ENCODE measurements at regions not wholly inside any gene's neighbourhood (a gene's known extent, or its start where the extent isn't known, plus 50 kb on each side); places are given as distances from the start of the nearest gene placed in this dataset.

DNA sequence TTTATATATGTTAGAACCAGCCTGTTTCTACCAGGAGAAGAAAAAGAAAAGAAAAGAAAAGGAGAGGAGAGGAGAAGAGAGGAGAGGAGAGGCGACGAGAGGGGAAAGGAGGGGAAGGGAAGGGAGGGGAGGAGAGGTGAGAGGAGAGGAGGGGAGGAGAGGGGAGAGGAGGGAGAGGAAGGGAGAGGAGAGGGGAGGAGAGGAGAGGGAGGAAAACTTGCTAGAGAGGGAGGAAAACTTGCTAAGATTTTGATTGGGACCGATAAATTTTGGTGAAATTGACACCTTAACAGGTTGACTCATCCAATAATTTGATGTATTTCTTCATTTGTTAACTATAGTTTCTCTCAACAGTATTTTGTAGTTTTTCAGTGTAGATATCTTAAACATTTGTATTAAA lies 164.0 kb upstream of the SYT1 start:
- Histone ChIP-seq H3K4me1 (no peaks in the 10 kb centered on the region), H3K36me3 (no peaks in the 10 kb centered on the region), H3K27ac (no peak overlapping the region), H3K9me3 (no peaks in the 10 kb centered on the region), H3K27me3 (no peaks in the 10 kb centered on the region), H3K4me3 (no peak overlapping the region)
- DNase-seq (no peak), ATAC-seq (no peak)
- intact Hi-C loops (cut with DNase I), result no loop called here
- TF ChIP-seq, protein P1, sequence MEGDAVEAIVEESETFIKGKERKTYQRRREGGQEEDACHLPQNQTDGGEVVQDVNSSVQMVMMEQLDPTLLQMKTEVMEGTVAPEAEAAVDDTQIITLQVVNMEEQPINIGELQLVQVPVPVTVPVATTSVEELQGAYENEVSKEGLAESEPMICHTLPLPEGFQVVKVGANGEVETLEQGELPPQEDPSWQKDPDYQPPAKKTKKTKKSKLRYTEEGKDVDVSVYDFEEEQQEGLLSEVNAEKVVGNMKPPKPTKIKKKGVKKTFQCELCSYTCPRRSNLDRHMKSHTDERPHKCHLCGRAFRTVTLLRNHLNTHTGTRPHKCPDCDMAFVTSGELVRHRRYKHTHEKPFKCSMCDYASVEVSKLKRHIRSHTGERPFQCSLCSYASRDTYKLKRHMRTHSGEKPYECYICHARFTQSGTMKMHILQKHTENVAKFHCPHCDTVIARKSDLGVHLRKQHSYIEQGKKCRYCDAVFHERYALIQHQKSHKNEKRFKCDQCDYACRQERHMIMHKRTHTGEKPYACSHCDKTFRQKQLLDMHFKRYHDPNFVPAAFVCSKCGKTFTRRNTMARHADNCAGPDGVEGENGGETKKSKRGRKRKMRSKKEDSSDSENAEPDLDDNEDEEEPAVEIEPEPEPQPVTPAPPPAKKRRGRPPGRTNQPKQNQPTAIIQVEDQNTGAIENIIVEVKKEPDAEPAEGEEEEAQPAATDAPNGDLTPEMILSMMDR (IDR thresholded peaks at IDR 0.05), result no peak

DNA sequence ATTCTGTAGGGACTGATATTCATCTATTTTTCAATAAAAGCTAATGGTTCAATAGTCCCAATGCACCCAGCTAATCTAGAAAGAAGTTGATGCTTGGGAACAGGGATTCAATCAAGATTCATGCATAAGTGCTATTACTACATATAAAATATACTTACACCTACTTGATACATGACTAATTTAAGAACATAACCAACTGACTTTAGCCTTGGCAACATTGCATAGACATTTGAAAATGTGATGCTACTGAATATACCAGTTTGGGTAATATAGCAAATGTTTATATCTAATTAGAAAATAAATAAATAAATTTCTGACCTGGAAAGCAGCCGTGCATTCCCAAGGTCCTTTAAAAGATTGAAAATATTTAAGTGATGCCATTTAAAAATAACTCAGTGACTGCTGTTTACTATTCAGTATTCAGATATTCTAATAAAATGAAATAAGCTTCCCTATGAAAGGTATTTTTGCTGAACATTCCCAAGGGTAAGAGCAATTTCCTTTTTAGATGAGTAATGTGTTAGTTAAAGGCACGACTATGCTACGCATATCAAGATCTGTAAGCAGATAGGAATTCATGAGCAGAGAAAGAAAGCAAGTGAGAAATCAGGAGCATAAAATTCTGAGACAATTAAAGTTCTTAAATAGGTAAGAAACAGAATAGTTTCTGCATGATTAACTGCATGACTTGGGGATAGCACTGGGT lies 160.6 kb upstream of the SYT1 start:
- no peak for DNase-seq

DNA sequence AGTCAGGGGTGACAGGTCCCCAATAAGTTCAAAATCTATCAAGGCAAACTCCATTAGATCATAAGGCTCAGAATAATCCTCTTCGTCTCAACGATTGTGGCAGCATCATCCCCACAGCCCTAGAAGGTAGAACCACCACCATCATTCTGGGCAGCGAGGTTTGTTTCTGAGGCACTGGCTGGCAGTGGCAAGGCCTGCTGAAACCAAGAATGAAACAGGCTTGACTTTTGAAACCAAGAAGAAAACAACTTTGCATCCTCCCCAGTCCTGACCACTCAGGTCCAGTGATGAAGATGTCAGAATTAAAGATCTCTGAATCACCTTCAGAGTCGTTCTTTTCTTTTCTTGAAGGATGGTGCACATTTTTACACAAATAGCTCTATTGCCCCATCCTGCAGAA lies 152.6 kb upstream of the SYT1 start:
- H3K36me3 ChIP-seq, result no peaks in the 10 kb centered on the region
- no peaks in the 10 kb centered on the region for H3K4me1 ChIP-seq
- H3K27ac ChIP-seq, result no peak overlapping the region
- intact Hi-C loops (cut with DNase I), result no loop called here
- DNase-seq (no peak), ATAC-seq (no peak)
- H3K4me3 ChIP-seq, result no peak overlapping the region
- no peaks in the 10 kb centered on the region for H3K27me3 ChIP-seq
- H3K9me3 ChIP-seq, result no peaks in the 10 kb centered on the region
- TF ChIP-seq, protein P1 (IDR thresholded peaks at IDR 0.05), result no peak

More for the DNA sequence above, 160.6 kb upstream of the SYT1 start:
- intact Hi-C loops (cut with DNase I), result no loop called here
- Histone ChIP-seq H3K27me3 (no peaks in the 10 kb centered on the region), H3K36me3 (no peaks in the 10 kb centered on the region), H3K4me3 (no peak overlapping the region), H3K27ac (no peak overlapping the region), H3K4me1 (no peaks in the 10 kb centered on the region), H3K9me3 (no peaks in the 10 kb centered on the region)
- TF ChIP-seq, protein P1 (IDR thresholded peaks at IDR 0.05), result no peak
- no peak for ATAC-seq

DNA sequence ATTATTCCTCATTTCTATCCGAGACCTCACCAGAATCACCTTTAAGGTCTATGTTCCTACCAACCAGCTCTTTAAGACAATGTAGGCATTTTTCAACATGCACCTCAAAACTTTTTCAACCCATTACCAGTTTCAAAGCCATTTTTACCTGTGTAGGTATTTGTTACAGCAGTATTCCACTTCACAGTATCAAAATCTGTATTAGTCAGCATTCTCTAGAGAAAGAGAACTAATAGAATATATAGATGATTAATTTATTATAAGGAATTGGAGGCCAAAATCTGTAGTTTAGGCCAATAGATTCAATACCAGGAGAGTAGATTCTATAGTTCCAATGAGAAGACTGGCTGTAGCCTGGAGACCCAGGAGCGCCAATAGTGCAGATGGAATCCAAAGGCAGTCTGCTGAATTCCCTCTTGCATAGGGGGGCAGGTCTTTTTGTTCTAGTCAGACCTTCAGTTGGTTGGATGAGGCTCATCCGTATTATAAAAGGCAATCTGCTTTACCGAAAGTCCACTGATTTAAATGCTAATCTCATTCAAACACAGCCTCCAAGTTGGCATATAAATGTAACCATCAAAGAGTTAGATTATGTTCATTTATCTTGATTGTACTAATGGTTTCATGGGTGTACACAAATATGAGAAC lies 151.6 kb upstream of the SYT1 start:
- Histone ChIP-seq H3K4me1 (no peaks in the 10 kb centered on the region), H3K36me3 (no peaks in the 10 kb centered on the region), H3K9me3 (no peaks in the 10 kb centered on the region), H3K27ac (no peak overlapping the region), H3K27me3 (no peaks in the 10 kb centered on the region), H3K4me3 (no peak overlapping the region)
- intact Hi-C loops (cut with DNase I), result no loop called here
- no peak for DNase-seq
- no peak for ATAC-seq
- TF ChIP-seq, protein P1 (IDR thresholded peaks at IDR 0.05), result no peak

DNA sequence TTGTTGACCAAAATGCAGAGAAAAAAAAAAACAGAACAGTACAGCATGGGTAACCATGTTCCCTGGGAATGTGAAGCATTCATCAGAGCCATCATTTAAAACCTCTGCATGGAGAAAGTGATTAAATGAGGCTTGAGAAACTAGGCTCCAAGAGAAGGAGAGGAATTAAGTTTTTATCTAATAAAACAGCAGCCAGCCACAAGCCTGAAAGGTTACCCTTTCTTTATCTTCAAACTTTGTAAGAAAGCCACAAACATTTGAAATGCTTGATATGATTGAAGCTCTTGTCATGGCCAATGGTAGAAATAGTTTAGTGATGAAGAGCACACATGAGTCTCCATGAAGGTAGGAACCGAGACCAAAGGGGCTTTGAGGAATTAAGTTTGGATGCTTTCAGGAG lies 144.9 kb upstream of the SYT1 start:
- Histone ChIP-seq H3K27ac (no peak overlapping the region), H3K4me1 (no peaks in the 10 kb centered on the region), H3K27me3 (no peaks in the 10 kb centered on the region), H3K36me3 (no peaks in the 10 kb centered on the region), H3K4me3 (no peak overlapping the region), H3K9me3 (no peaks in the 10 kb centered on the region)
- intact Hi-C loops (cut with DNase I), result no loop called here
- no peak for ATAC-seq
- TF ChIP-seq, protein P1 (IDR thresholded peaks at IDR 0.05), result no peak
- no peak for DNase-seq
